ENCODE measurements at regions not wholly inside any gene's neighbourhood (a gene's known extent, or its start where the extent isn't known, plus 50 kb on each side); places are given as distances from the start of the nearest gene placed in this dataset.

DNA sequence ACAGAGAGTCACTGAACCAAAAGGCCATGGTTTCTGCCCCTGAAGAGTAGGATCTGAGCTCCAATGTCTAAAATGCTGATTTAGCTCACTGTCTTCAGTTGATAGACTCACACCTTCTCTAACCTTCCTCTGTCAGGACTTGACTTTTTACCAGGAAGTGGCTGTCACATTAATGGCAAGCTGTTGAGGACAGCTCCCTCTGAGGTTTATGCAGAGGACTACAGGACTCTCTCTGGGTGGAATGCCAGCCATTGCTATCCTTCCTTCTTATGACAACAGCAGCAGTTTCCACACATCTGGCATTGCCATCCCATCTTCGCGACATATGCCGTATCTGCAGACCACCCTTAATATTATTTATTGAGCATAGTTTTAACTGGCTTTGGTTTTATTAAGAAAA is 103.8 kb upstream of the PRICKLE2 start:
- no peak for TF ChIP-seq TEAD4 (IDR thresholded peaks at IDR 0.05)
- no peak for TF ChIP-seq EP300 (IDR thresholded peaks at IDR 0.05; ENCODE audit: borderline replicate concordance)
- no peak for TF ChIP-seq YY1 (IDR thresholded peaks at IDR 0.05; ENCODE audit: low read depth)
- peak; percentile 39 for TF ChIP-seq RAD21 (IDR thresholded peaks at IDR 0.05; ENCODE audit: low read depth)
- no peak for TF ChIP-seq TAF1 (IDR thresholded peaks at IDR 0.05; ENCODE audit: low read depth)
- TF ChIP-seq TCF12 (IDR thresholded peaks at IDR 0.05; ENCODE audit: low read depth) = no peak
- TF ChIP-seq CEBPB (IDR thresholded peaks at IDR 0.05) = no peak
- no peak for TF ChIP-seq REST (IDR thresholded peaks at IDR 0.05; ENCODE audit: low read depth)
- no peak for TF ChIP-seq EGR1 (IDR thresholded peaks at IDR 0.05)

GRCh38 chr3:64327100-64327804 is 102.0 kb upstream of the PRICKLE2 start:
- no peak for TF ChIP-seq REST (IDR thresholded peaks at IDR 0.05; ENCODE audit: low read depth)
- no peak for TF ChIP-seq NFIC (IDR thresholded peaks at IDR 0.05)
- TF ChIP-seq, protein P1, sequence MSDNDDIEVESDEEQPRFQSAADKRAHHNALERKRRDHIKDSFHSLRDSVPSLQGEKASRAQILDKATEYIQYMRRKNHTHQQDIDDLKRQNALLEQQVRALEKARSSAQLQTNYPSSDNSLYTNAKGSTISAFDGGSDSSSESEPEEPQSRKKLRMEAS (IDR thresholded peaks at IDR 0.05) = no peak
- TF ChIP-seq, protein P2, sequence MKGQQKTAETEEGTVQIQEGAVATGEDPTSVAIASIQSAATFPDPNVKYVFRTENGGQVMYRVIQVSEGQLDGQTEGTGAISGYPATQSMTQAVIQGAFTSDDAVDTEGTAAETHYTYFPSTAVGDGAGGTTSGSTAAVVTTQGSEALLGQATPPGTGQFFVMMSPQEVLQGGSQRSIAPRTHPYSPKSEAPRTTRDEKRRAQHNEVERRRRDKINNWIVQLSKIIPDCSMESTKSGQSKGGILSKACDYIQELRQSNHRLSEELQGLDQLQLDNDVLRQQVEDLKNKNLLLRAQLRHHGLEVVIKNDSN (IDR thresholded peaks at IDR 0.05) = no peak
- TF ChIP-seq TAF1 (IDR thresholded peaks at IDR 0.05; ENCODE audit: low read depth) = no peak
- TF ChIP-seq RAD21 (IDR thresholded peaks at IDR 0.05; ENCODE audit: low read depth) = no peak
- TF ChIP-seq ZBTB7A (IDR thresholded peaks at IDR 0.05; ENCODE audit: low read depth) = no peak
- TF ChIP-seq TEAD4 (IDR thresholded peaks at IDR 0.05) = no peak
- TF ChIP-seq CREB1 (IDR thresholded peaks at IDR 0.05; ENCODE audit: low read depth) = no peak
- no peak for TF ChIP-seq TCF12 (IDR thresholded peaks at IDR 0.05; ENCODE audit: low read depth)
- no peak for TF ChIP-seq YY1 (IDR thresholded peaks at IDR 0.05; ENCODE audit: low read depth)
- no peak for TF ChIP-seq FOXM1 (IDR thresholded peaks at IDR 0.05; ENCODE audit: borderline replicate concordance, low read depth)

DNA sequence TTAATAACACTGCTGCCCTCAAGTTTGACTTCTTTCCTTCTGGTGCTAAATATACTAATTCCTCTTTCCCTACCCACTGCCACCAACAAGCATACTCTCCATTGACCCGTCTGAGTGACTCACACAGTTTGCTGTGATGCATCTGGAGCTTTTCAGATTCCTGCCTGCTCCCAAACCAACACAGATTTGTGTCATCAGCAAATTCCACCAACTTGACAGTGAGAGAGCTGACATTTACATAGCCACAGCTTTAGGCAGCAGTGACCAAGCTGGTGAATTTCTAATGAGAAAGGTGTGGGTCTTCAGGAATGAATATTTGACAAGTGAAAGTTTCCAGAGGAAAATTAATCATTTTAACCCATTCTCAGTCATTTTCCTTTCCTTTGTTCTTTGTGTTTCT is 96.5 kb upstream of the PRICKLE2 start:
- TF ChIP-seq EP300 (IDR thresholded peaks at IDR 0.05; ENCODE audit: borderline replicate concordance) = no peak
- TF ChIP-seq TCF12 (IDR thresholded peaks at IDR 0.05; ENCODE audit: low read depth) = no peak
- no peak for TF ChIP-seq YY1 (IDR thresholded peaks at IDR 0.05; ENCODE audit: low read depth)
- TF ChIP-seq RAD21 (IDR thresholded peaks at IDR 0.05; ENCODE audit: low read depth) = no peak
- TF ChIP-seq, protein P1 (IDR thresholded peaks at IDR 0.05) = no peak
- no peak for TF ChIP-seq ZBTB7A (IDR thresholded peaks at IDR 0.05; ENCODE audit: low read depth)
- no peak for TF ChIP-seq CEBPB (IDR thresholded peaks at IDR 0.05)
- TF ChIP-seq FOXM1 (IDR thresholded peaks at IDR 0.05; ENCODE audit: borderline replicate concordance, low read depth) = no peak
- no peak for TF ChIP-seq CREB1 (IDR thresholded peaks at IDR 0.05; ENCODE audit: low read depth)

DNA sequence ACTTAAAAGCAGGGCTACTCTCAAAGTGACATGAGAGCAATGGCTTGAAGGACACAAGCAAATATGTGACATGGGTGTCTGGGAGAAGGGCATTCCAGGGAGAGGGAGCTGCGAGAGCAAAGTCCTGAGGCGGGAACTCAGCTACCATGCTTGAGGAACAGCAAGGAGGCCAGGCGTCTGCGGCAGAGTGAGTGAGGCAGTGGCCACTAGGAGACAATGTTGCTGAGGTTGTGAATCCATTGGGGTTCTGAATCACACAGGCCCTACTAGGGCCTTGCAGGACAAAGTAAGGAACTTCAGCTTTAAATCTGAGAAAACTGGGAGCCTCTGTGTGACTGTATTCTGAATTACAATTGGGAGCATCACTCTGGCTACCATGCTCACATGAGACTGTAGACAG is 94.1 kb upstream of the PRICKLE2 start:
- TF ChIP-seq NFIC (IDR thresholded peaks at IDR 0.05) = no peak
- TF ChIP-seq, protein P1 (IDR thresholded peaks at IDR 0.05) = no peak

DNA sequence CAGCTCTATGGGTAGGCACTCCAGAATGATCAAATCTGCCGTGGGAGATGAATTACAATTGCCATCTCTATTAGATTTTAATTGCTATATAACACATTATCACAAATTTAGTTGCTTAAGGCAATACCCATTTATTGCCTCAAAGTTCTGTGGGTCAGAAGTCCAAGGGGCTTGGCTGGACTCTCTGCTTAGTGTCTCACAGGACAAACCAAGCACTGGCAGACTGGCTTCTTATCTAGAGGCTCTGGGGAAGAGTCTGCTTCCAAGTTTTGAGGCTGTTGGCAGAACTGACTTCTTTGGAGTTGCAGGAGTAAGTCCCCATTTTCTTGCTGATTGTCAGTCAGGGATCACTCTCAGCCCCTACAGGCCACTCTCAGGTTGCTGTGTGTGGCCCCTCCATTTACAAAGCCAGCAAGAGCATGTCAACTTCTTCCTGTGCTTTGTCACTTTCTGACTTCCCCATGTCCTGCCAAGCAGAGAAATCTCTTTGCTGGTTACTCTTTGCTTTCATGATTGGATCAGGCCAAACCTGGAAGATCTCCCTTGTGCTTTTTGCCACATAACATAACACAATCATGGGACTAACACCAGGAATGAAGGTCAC is 93.5 kb upstream of the PRICKLE2 start:
- no peak for TF ChIP-seq YY1 (IDR thresholded peaks at IDR 0.05; ENCODE audit: low read depth)
- TF ChIP-seq, protein P1 (IDR thresholded peaks at IDR 0.05) = no peak
- no peak for TF ChIP-seq EP300 (IDR thresholded peaks at IDR 0.05; ENCODE audit: borderline replicate concordance)
- TF ChIP-seq, protein P2 (IDR thresholded peaks at IDR 0.05) = no peak
- no peak for TF ChIP-seq CEBPB (IDR thresholded peaks at IDR 0.05)

GRCh38 chr3:64318001-64318400 is 92.7 kb upstream of the PRICKLE2 start:
- TF ChIP-seq REST (IDR thresholded peaks at IDR 0.05; ENCODE audit: low read depth) (no peak), ZBTB7A (IDR thresholded peaks at IDR 0.05; ENCODE audit: low read depth) (no peak), CEBPB (IDR thresholded peaks at IDR 0.05) (no peak), EP300 (IDR thresholded peaks at IDR 0.05; ENCODE audit: borderline replicate concordance) (no peak), TAF1 (IDR thresholded peaks at IDR 0.05; ENCODE audit: low read depth) (no peak), FOXM1 (IDR thresholded peaks at IDR 0.05; ENCODE audit: borderline replicate concordance, low read depth) (no peak)

Data from Ishikawa (cell line).